ENCODE measurements at regions not wholly inside any gene's neighbourhood (a gene's known extent, or its start where the extent isn't known, plus 50 kb on each side); places are given as distances from the start of the nearest gene placed in this dataset.

DNA sequence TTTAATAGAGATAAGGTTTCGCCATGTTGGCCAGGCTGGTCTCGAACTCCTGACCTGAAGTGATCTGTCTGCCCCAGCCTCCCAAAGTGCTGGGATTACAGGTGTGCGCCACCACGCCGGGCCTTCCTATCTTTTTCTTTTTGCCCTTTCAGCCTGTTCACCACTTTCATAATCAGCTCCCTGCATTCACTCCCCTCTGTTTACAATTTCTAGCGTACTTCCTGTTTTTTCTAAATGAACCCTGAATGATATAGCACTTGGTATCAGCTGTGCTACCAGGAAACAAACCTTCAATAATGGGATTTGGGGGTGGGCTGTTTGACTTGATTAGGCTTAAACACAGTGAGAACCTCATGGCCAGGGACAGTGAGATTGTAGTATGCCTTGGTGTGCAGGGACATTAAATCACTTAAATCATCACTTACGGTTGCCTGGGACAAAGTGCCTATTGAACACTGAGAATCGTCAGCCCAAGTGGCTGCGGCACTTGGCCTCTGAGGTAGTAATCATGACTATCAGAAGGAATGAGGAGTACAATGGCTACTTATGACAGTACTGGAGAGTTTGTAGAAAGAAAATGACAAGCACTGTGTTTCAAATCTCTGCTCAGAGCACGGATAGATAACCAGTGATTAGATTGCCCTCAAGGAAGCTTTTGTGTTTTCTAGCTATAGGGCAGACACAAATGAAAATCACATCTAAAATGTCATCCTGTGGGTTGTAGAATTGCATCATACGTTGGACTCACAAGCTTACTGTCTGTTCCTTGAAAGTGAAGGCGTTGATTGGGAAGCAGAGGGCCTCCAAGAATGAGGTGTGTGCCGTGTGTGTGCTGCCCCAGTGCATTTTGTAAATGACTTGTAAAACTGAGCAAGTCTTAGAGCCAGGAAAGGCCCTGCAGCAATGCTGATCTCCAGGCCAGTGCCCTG is 661.8 kb downstream of the MATN1 start:
- DNase-seq (ENCODE audit: low read depth in 2 of 2): no peak

DNA sequence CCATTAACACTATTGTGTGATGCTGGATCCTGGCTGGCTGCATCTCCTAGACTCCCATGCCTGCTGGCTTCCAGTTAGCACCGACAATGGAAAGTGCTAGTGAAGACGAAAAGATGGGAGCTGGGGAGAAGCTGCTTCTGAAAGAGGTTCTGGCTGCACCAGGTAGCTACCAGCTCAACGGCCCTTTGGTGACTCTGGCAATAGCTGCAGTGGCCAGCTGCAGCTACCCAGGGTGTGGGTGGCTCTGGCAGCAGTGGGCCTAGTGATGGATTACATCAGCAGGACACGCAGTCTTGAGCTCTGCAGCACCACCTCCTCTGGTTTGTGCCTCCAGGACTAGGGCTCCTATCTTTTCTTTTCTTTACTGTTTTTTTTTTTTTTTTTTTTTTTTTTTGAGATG is 662.6 kb downstream of the MATN1 start:
- no peak for DNase-seq (ENCODE audit: low read depth in 2 of 2)

DNA sequence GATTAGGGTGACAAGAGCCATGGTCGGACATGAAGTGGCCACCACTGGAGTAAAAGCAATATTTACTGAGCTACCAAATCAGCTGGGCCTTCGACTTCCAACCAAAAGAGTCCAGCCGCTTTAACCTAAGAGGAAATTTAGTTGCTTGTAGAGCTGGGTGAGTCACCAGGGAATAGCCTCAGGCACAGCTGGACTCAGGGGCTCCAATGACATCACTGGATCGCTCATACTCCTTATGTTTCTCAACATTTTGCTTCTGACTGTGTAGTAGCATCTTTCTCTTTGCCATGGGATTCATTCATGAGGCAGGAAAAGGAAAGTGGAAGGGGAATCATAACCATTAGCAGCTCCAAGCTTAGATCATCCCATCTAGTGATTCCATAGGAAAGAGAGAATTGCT is 664.4 kb downstream of the MATN1 start:
- DNase-seq (ENCODE audit: low read depth in 2 of 2): no peak

DNA sequence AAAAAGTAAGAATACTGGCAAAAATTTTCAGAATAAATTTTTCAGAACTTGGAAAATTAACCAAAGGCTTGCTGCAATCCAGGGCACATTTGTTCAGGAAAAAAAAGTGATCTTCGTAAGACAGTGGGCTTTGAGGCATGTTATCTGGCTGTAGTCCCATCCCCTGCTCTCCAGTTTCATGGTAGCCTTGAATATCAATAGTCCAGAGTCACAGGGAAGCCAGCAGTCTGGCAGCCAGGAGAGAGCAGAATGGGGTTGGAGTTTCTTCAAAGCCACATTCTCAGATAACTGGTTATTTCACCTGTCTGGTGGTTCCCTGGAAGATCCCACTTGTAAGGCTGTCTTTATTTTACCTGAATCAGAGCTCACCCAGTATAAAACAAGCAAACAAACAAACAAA is 669.3 kb downstream of the MATN1 start:
- no peak for DNase-seq (ENCODE audit: low read depth in 2 of 2)

DNA sequence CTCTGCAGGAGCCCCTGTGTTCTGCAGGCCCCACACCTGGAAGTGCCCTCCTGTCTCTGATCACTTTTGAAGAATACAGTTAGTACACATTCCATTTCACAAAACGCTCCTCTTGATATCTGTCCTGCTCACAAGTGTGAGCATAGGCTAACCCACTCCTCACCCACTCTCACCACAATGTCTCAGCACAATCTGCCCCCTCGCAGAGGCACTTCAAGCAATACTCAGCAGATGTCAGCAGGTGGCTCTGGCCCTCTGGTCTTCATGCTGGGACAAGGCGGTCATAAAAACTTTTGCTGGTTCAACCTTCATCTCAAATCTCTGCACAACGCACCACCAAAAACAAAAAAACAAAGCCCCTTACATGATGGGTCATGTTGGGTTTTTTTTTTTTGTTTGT is 671.2 kb downstream of the MATN1 start:
- no peak for DNase-seq (ENCODE audit: low read depth in 2 of 2)

- DNase-seq (ENCODE audit: low read depth in 2 of 2): no peak
Observed at GRCh38 chr1:30051777-30052176, 671.6 kb downstream of the MATN1 start.

DNA sequence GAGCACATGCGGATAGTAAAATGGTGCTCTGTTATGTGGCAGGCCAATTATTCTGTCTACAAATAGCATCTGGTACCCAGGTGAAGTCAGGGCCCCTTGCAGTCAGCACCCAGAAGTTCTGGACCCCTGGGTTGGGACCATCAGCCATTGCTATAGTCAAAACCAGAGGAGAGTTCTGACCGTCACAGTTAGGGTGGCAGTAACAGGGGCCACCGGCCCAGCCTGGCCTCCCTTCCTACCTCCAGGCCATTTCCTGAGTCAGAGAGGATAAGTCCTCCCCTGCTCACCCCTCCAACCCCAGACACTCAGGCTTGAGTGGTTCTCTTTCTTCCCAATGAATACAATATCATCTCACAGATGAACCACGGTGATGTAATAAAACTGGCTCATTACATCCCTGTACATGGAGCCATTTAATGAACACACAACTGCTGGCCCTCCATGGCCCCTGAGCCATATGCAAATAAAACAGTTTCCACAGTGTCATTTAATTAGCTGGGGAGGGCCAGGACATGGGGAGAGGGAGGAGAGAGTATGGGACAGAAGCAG is 673.6 kb downstream of the MATN1 start:
- no peak for DNase-seq (ENCODE audit: low read depth in 2 of 2)

GRCh38 chr1:30048905-30049304 is 674.5 kb downstream of the MATN1 start:
- DNase-seq (ENCODE audit: low read depth in 2 of 2): no peak

GRCh38 chr1:30047576-30047975 is 675.8 kb downstream of the MATN1 start:
- no peak for DNase-seq (ENCODE audit: low read depth in 2 of 2)

GRCh38 chr1:30046751-30047150 is 676.6 kb downstream of the MATN1 start:
- DNase-seq (ENCODE audit: low read depth in 2 of 2): no peak

GRCh38 chr1:30045304-30046090 is 677.9 kb downstream of the MATN1 start:
- no peak for DNase-seq (ENCODE audit: low read depth in 2 of 2)

- no peak for DNase-seq (ENCODE audit: low read depth in 2 of 2)
Observed at GRCh38 chr1:30044656-30045144, 678.7 kb downstream of the MATN1 start.

GRCh38 chr1:30043731-30044408 is 679.5 kb downstream of the MATN1 start:
- DNase-seq (ENCODE audit: low read depth in 2 of 2): no peak

- DNase-seq (ENCODE audit: low read depth in 2 of 2): no peak
Observed at GRCh38 chr1:30043256-30043655, 680.1 kb downstream of the MATN1 start.

DNA sequence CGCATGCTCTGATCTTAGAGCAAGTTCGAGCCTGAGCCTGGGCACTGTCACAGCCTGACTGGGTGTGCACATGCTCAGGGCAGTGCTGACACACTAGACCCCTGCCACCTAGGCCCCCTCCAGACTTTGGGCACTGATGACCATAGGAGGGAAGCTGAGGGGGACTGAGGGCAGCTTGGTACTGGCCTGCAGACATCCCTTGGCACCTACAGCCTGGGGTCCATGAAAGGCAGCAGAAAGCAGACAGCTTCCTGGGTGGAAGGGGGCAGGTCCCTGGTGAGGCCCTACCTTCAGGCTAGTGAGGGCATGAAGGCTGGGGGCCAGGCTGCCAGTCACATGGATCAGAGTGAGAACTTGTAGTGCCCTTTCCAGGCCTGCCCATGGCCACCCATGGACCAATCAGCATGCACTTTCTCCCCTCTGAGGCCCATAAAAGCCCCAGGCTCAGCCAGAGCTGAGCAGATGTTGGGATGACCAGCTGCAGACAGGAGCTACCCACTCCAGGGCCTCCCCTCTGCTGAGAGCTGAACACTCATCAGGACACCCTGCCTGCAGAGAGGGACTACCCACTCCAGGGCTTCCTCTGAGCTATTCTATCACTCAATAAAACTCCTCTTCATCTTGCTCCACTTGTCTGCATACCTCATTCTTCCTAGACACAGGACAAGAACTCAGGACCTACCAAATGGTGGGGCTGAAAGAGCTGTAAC is 680.8 kb downstream of the MATN1 start:
- DNase-seq (ENCODE audit: low read depth in 2 of 2): no peak

GRCh38 chr1:30041741-30042437 is 681.5 kb downstream of the MATN1 start:
- DNase-seq (ENCODE audit: low read depth in 2 of 2): no peak

GRCh38 chr1:30040081-30041019 is 683.0 kb downstream of the MATN1 start:
- DNase-seq (ENCODE audit: low read depth in 2 of 2): no peak

- DNase-seq (ENCODE audit: low read depth in 2 of 2): no peak
Observed at GRCh38 chr1:30039354-30040080, 683.9 kb downstream of the MATN1 start.
